Tibial nerve (tissue), 4 donors: ENCODE measurements at regions not wholly inside any gene's neighbourhood (a gene's known extent, or its start where the extent isn't known, plus 50 kb on each side); places are given as distances from the start of the nearest gene placed in this dataset.

Experiments
- EP300 ChIP-seq, 2 donors: sonication (generic); formaldehyde crosslinking; IDR thresholded peaks; one replicate each; pipeline ENCODE4 v1.6.1; 2017; ENCODE audit warnings: antibody characterized with exemption in 2 of 2, mild to moderate bottlenecking in 1 of 2
- TF ChIP-seq, protein P1 (sequence below), 5 experiments: fragments of 200-600 bp in 3 of 5; fragments of 450-650 bp in 2 of 5; sonication (generic) in 3 of 5; IDR thresholded peaks; one replicate each; pipeline ENCODE4 v1.5.1; 2016 to 2019; ENCODE audit warnings: antibody characterized with exemption in 5 of 5, mild to moderate bottlenecking in 3 of 5, moderate library complexity in 2 of 5

DNA sequence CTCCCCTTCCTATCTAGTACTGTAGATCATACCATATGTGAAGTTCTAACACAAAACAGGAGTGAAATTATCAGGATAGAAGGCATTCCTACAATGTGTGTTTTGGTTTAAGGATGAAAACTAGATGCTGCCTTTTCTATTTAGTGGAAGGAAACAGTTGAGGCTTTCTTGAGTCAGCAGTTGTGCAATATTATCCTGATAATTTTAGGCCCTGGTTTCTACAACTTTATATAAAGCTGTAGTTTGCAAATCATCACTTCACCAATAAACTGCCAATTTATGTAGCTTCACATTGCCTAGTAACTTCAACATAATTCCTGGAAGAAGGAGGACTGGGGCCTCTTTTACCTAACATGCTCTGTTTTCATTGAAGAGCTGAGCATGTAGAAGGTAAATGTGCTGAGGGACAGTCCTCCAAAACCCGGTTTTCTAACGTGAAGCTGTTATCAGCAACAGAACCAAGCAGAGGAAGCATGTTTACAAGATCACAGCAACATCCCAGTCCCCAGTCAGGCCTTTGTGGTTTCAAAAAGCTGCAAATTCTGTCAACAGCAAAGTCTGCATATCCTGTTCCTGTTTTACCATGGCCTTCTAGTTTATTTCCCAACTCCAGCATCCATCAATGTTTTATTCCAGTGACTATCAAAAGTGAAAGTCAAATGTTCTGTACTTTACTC lies 513.4 kb upstream of the MEF2C start:
- TF ChIP-seq, protein P1, sequence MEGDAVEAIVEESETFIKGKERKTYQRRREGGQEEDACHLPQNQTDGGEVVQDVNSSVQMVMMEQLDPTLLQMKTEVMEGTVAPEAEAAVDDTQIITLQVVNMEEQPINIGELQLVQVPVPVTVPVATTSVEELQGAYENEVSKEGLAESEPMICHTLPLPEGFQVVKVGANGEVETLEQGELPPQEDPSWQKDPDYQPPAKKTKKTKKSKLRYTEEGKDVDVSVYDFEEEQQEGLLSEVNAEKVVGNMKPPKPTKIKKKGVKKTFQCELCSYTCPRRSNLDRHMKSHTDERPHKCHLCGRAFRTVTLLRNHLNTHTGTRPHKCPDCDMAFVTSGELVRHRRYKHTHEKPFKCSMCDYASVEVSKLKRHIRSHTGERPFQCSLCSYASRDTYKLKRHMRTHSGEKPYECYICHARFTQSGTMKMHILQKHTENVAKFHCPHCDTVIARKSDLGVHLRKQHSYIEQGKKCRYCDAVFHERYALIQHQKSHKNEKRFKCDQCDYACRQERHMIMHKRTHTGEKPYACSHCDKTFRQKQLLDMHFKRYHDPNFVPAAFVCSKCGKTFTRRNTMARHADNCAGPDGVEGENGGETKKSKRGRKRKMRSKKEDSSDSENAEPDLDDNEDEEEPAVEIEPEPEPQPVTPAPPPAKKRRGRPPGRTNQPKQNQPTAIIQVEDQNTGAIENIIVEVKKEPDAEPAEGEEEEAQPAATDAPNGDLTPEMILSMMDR (IDR thresholded peaks at IDR 0.05), result no peak
- TF ChIP-seq EP300 (IDR thresholded peaks at IDR 0.05), result peak in 1 of 2 donors; percentile 66
